HG03095 (cell line): ENCODE measurements at regions not wholly inside any gene's neighbourhood (a gene's known extent, or its start where the extent isn't known, plus 50 kb on each side); places are given as distances from the start of the nearest gene placed in this dataset.

ENCODE experiments used
- ATAC-seq: cut with Tn5 transposase; IDR thresholded peaks from one replicate; pipeline ENCODE4 v1.9.1; 2021; ENCODE audit warnings: moderate library complexity; ENCODE audit not compliant: unreplicated experiment

DNA sequence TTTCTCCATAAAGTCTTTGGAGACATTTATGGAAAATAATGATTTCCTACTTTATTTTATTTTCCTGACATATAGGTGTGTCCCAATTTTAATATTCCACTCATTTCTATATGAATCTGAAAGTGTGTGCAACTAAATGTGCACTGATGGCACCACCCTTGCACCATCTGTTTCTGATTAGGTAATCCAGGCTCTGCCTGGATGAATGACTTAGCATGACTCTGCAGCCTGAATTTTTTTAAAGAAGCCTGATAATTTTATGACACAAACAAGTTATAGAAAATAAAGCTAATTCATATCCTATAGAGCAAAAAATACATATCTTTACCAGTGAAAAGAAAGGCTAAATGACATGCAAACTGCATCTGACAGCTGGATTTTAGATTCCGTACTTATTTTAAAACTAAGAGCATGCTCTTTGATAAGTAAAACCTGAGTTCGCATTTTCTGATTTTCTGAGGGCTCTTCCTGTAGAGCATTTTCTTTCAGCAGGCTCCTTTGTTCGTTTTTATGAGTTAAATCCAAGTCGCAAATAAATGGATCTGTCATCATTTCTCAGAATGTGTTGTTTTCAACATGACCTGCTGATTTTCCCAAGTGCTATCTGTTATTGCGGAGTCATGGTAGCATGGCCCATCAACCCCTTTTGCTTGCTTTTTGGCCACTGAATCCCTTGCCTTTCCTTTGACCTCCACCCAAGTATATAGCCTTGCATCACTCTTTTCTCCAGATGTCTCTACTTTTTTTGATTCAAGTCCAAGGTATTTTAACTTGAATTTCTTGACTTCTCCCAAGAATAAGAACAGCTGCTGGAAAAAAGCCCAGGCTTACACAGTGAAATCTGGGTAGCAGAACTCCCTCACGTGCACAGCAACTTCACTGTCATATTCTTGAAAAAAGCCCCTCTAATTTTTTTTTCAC is 52.8 kb upstream of the LYPLAL1 start:
- ATAC-seq, result no peak

DNA sequence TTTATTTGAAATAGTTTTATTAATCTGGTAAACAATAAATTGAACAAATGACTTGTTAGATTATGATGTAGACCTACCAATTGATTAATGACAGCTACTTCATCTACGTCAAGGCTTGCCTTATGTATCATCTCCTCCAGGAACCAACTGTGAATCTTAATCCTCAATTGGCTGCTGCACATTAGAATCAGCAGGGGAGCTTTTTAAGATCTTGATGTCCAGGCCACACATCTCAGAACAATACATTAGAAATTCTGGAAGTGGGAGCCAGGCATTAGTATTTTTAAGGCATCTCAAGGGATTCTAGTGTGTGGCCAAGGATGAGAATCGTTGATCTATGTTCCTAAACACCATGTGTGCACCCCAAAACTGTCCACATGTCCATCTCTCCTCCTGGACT is 52.0 kb upstream of the LYPLAL1 start:
- ATAC-seq, result no peak

GRCh38 chr1:219123036-219123435 is 50.6 kb upstream of the LYPLAL1 start:
- no peak for ATAC-seq
